ENCODE measurements at regions not wholly inside any gene's neighbourhood (a gene's known extent, or its start where the extent isn't known, plus 50 kb on each side); places are given as distances from the start of the nearest gene placed in this dataset.
"Not testable (repeated sequence)": the region's sequence is repeated elsewhere in the genome, so short reads cannot be mapped to it uniquely, and the experiment has no call there.

- DNase-seq (ENCODE audit: low read depth in 2 of 2), result no peak
Measured at GRCh38 chr4:128758314-128758922, 51.1 kb upstream of the JADE1 start.

- DNase-seq (ENCODE audit: low read depth in 2 of 2), result no peak
Measured at GRCh38 chr4:128757712-128758111, 51.8 kb upstream of the JADE1 start.

GRCh38 chr4:128751354-128751753 is 58.1 kb upstream of the JADE1 start:
- DNase-seq (ENCODE audit: low read depth in 2 of 2), result no peak

- DNase-seq (ENCODE audit: low read depth in 2 of 2), result not testable (repeated sequence)
Measured at GRCh38 chr4:128741748-128742147, 67.8 kb upstream of the JADE1 start.

GRCh38 chr4:128737098-128737513 is 72.4 kb upstream of the JADE1 start:
- no peak for DNase-seq (ENCODE audit: low read depth in 2 of 2)

GRCh38 chr4:128735714-128736113 is 73.8 kb upstream of the JADE1 start:
- DNase-seq (ENCODE audit: low read depth in 2 of 2), result no peak

- DNase-seq (ENCODE audit: low read depth in 2 of 2), result no peak
Measured at GRCh38 chr4:128728190-128728589, 81.3 kb upstream of the JADE1 start.

- DNase-seq (ENCODE audit: low read depth in 2 of 2), result no peak
Measured at GRCh38 chr4:128727658-128728057, 81.8 kb upstream of the JADE1 start.

- no peak for DNase-seq (ENCODE audit: low read depth in 2 of 2)
Measured at GRCh38 chr4:128725405-128726055, 84.0 kb upstream of the JADE1 start.

- no peak for DNase-seq (ENCODE audit: low read depth in 2 of 2)
Measured at GRCh38 chr4:128722911-128723310, 86.6 kb upstream of the JADE1 start.

- no peak for DNase-seq (ENCODE audit: low read depth in 2 of 2)
Measured at GRCh38 chr4:128721896-128722295, 87.6 kb upstream of the JADE1 start.

GRCh38 chr4:128720270-128720669 is 89.2 kb upstream of the JADE1 start:
- no peak for DNase-seq (ENCODE audit: low read depth in 2 of 2)

GRCh38 chr4:128718768-128719167 is 90.7 kb upstream of the JADE1 start:
- no peak for DNase-seq (ENCODE audit: low read depth in 2 of 2)

GRCh38 chr4:128716338-128716737 is 93.2 kb upstream of the JADE1 start:
- DNase-seq (ENCODE audit: low read depth in 2 of 2), result no peak

GRCh38 chr4:128715616-128716015 is 93.9 kb upstream of the JADE1 start:
- no peak for DNase-seq (ENCODE audit: low read depth in 2 of 2)

GRCh38 chr4:128711361-128711760 is 98.1 kb upstream of the JADE1 start:
- no peak for DNase-seq (ENCODE audit: low read depth in 2 of 2)

- DNase-seq (ENCODE audit: low read depth in 2 of 2), result no peak
Measured at GRCh38 chr4:128709268-128709667, 100.2 kb upstream of the JADE1 start.

- no peak for DNase-seq (ENCODE audit: low read depth in 2 of 2)
Measured at GRCh38 chr4:128707864-128708263, 101.6 kb upstream of the JADE1 start.

- no peak for DNase-seq (ENCODE audit: low read depth in 2 of 2)
Measured at GRCh38 chr4:128703948-128704347, 105.6 kb upstream of the JADE1 start.

GRCh38 chr4:128700659-128701350 is 108.7 kb upstream of the JADE1 start:
- DNase-seq (ENCODE audit: low read depth in 2 of 2), result no peak

GRCh38 chr4:128698386-128698785 is 111.1 kb upstream of the JADE1 start:
- no peak for DNase-seq (ENCODE audit: low read depth in 2 of 2)

- DNase-seq (ENCODE audit: low read depth in 2 of 2), result no peak
Measured at GRCh38 chr4:128697323-128697722, 112.2 kb upstream of the JADE1 start.

- DNase-seq (ENCODE audit: low read depth in 2 of 2), result no peak
Measured at GRCh38 chr4:128690011-128690410, 119.5 kb upstream of the JADE1 start.
